ENCODE measurements at regions not wholly inside any gene's neighbourhood (a gene's known extent, or its start where the extent isn't known, plus 50 kb on each side); places are given as distances from the start of the nearest gene placed in this dataset.

DNA sequence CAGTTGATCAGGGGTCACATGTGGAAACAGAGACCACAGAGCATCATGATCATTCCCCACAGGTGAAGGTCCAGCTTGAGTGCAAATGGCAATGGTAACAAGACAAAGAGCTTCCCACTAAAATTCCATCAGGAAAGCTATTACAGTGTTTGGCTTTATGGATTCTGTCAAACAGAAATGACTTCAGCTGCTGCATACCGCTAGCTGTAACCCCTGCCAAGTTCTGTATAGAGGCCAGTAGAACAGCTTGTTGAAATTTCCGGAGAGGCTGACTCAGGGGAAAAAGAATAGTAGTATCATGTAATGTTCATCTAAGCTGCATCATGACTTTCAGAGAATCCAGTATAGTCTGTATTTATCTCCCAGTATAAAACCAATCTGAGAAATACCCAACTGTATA, 1704.7 kb downstream of the SLITRK5 start:
- no peak for ATAC-seq
- intact Hi-C loops (cut with micrococcal nuclease), result no loop called here
- H3K27ac ChIP-seq (ENCODE audit: low read length), result no peak overlapping the region

GRCh38 chr13:89380101-89380500, 1708.9 kb downstream of the SLITRK5 start:
- TF ChIP-seq EZH2phosphoT487 (IDR thresholded peaks at IDR 0.05; ENCODE audit: borderline replicate concordance, low read length) (no peak), EZH2 (IDR thresholded peaks at IDR 0.05; ENCODE audit: low read length, unreplicated experiment) (no peak)
- TF ChIP-seq, protein P1, sequence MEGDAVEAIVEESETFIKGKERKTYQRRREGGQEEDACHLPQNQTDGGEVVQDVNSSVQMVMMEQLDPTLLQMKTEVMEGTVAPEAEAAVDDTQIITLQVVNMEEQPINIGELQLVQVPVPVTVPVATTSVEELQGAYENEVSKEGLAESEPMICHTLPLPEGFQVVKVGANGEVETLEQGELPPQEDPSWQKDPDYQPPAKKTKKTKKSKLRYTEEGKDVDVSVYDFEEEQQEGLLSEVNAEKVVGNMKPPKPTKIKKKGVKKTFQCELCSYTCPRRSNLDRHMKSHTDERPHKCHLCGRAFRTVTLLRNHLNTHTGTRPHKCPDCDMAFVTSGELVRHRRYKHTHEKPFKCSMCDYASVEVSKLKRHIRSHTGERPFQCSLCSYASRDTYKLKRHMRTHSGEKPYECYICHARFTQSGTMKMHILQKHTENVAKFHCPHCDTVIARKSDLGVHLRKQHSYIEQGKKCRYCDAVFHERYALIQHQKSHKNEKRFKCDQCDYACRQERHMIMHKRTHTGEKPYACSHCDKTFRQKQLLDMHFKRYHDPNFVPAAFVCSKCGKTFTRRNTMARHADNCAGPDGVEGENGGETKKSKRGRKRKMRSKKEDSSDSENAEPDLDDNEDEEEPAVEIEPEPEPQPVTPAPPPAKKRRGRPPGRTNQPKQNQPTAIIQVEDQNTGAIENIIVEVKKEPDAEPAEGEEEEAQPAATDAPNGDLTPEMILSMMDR (conservative IDR thresholded peaks at IDR 0.05; ENCODE audit: low read depth, low read length), result no peak
- intact Hi-C loops (cut with micrococcal nuclease), result no loop called here
- Histone ChIP-seq H3K9ac (ENCODE audit: low read length) (no peak overlapping the region), H3K4me2 (ENCODE audit: low read length) (no peak overlapping the region), H3K27ac (ENCODE audit: low read length) (no peak overlapping the region), H3K4me3 (ENCODE audit: low read length) (no peak overlapping the region), H3K27me3 (ENCODE audit: low read length) (no peaks in the 10 kb centered on the region), H3K9me2 (replicated peaks; ENCODE audit: low read length) (no peaks in the 10 kb centered on the region), H3K9me3 (ENCODE audit: low read length) (no peaks in the 10 kb centered on the region), H2AFZ (ENCODE audit: low read length) (no peak overlapping the region), H3F3A (ENCODE audit: low read length, unreplicated experiment) (no peaks in the 10 kb centered on the region), H3K79me2 (ENCODE audit: low read length) (no peaks in the 10 kb centered on the region), H3K4me1 (ENCODE audit: insufficient read depth, low read length) (peaks cover 9% of the 10 kb centered on the region), H3K36me3 (ENCODE audit: low read depth, low read length) (no peaks in the 10 kb centered on the region), H4K20me1 (ENCODE audit: low read length) (no peaks in the 10 kb centered on the region)
- DNase-seq, result peak; percentile 80
- ATAC-seq, result peak; percentile 45
- no TSS peak for BruUV-seq (replicated peaks)
- ChIA-PET POLR2A (ENCODE audit: unreplicated experiment) (no interaction called here), CTCF (no interaction called here)

More for the DNA sequence above, 1704.7 kb downstream of the SLITRK5 start:
- no peaks in the 10 kb centered on the region for H3K79me2 ChIP-seq (ENCODE audit: low read length)
- peak; percentile 22 for DNase-seq
- TF ChIP-seq, protein P1 (conservative IDR thresholded peaks at IDR 0.05; ENCODE audit: low read depth, low read length), result no peak
- TF ChIP-seq EZH2 (IDR thresholded peaks at IDR 0.05; ENCODE audit: low read length, unreplicated experiment) (no peak), EZH2phosphoT487 (IDR thresholded peaks at IDR 0.05; ENCODE audit: borderline replicate concordance, low read length) (no peak)
- no peaks in the 10 kb centered on the region for H3F3A ChIP-seq (ENCODE audit: low read length, unreplicated experiment)
- H3K4me2 ChIP-seq (ENCODE audit: low read length), result no peak overlapping the region
- peaks cover 9% of the 10 kb centered on the region for H3K4me1 ChIP-seq (ENCODE audit: insufficient read depth, low read length)
- CTCF ChIA-PET, result no interaction called here
- no TSS peak for BruUV-seq (replicated peaks)
- H3K9me2 ChIP-seq (replicated peaks; ENCODE audit: low read length), result no peaks in the 10 kb centered on the region
- H3K9me3 ChIP-seq (ENCODE audit: low read length), result no peaks in the 10 kb centered on the region
- H3K9ac ChIP-seq (ENCODE audit: low read length), result no peak overlapping the region
- H3K27me3 ChIP-seq (ENCODE audit: low read length), result no peaks in the 10 kb centered on the region
- POLR2A ChIA-PET (ENCODE audit: unreplicated experiment), result no interaction called here
- no peak overlapping the region for H3K4me3 ChIP-seq (ENCODE audit: low read length)
- H3K36me3 ChIP-seq (ENCODE audit: low read depth, low read length), result no peaks in the 10 kb centered on the region
- H2AFZ ChIP-seq (ENCODE audit: low read length), result no peak overlapping the region
- no peaks in the 10 kb centered on the region for H4K20me1 ChIP-seq (ENCODE audit: low read length)

DNA sequence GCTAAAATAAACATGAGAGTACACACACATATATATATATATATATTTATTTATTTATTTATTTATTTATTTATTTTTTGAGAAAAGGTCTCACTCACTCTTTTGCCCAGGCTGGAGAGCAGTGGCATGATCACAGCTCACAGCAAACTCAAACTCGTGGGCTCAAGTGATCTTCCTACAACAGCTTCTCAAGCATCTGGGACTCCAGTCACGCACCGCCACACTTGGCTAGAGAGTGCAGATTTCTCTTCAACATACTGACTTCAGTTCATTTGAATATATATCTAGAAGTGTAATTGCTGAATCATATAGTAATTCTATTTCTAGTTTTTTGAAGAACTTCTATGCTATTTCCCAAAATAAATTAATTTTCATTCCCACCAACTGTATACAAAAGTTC, 1711.8 kb downstream of the SLITRK5 start:
- POLR2A ChIA-PET (ENCODE audit: unreplicated experiment), result no interaction called here
- H3K4me1 ChIP-seq (ENCODE audit: insufficient read depth, low read length), result peaks cover 9% of the 10 kb centered on the region
- TF ChIP-seq EZH2phosphoT487 (IDR thresholded peaks at IDR 0.05; ENCODE audit: borderline replicate concordance, low read length) (no peak), EZH2 (IDR thresholded peaks at IDR 0.05; ENCODE audit: low read length, unreplicated experiment) (no peak)
- TF ChIP-seq, protein P1 (conservative IDR thresholded peaks at IDR 0.05; ENCODE audit: low read depth, low read length), result no peak
- no peak overlapping the region for H3K4me3 ChIP-seq (ENCODE audit: low read length)
- H3K27me3 ChIP-seq (ENCODE audit: low read length), result no peaks in the 10 kb centered on the region
- no peak overlapping the region for H3K9ac ChIP-seq (ENCODE audit: low read length)
- no peaks in the 10 kb centered on the region for H3F3A ChIP-seq (ENCODE audit: low read length, unreplicated experiment)
- no peak overlapping the region for H2AFZ ChIP-seq (ENCODE audit: low read length)
- no peaks in the 10 kb centered on the region for H3K9me2 ChIP-seq (replicated peaks; ENCODE audit: low read length)
- H3K36me3 ChIP-seq (ENCODE audit: low read depth, low read length), result no peaks in the 10 kb centered on the region
- no peaks in the 10 kb centered on the region for H3K79me2 ChIP-seq (ENCODE audit: low read length)
- intact Hi-C loops (cut with micrococcal nuclease), result no loop called here
- H3K4me2 ChIP-seq (ENCODE audit: low read length), result no peak overlapping the region
- DNase-seq, result no peak
- no peaks in the 10 kb centered on the region for H4K20me1 ChIP-seq (ENCODE audit: low read length)
- H3K9me3 ChIP-seq (ENCODE audit: low read length), result no peaks in the 10 kb centered on the region
- BruUV-seq (replicated peaks), result no TSS peak
- ATAC-seq, result no peak
- H3K27ac ChIP-seq (ENCODE audit: low read length), result no peak overlapping the region
- CTCF ChIA-PET, result no interaction called here
